Fibroblast of skin of back (primary cell): ENCODE measurements at regions not wholly inside any gene's neighbourhood (a gene's known extent, or its start where the extent isn't known, plus 50 kb on each side); places are given as distances from the start of the nearest gene placed in this dataset.
"Not testable (repeated sequence)": the region's sequence is repeated elsewhere in the genome, so short reads cannot be mapped to it uniquely, and the experiment has no call there.

Experiments
- DNase-seq: peaks from one replicate; pipeline ENCODE4 v3.0.0-alpha.2; 2013

DNA sequence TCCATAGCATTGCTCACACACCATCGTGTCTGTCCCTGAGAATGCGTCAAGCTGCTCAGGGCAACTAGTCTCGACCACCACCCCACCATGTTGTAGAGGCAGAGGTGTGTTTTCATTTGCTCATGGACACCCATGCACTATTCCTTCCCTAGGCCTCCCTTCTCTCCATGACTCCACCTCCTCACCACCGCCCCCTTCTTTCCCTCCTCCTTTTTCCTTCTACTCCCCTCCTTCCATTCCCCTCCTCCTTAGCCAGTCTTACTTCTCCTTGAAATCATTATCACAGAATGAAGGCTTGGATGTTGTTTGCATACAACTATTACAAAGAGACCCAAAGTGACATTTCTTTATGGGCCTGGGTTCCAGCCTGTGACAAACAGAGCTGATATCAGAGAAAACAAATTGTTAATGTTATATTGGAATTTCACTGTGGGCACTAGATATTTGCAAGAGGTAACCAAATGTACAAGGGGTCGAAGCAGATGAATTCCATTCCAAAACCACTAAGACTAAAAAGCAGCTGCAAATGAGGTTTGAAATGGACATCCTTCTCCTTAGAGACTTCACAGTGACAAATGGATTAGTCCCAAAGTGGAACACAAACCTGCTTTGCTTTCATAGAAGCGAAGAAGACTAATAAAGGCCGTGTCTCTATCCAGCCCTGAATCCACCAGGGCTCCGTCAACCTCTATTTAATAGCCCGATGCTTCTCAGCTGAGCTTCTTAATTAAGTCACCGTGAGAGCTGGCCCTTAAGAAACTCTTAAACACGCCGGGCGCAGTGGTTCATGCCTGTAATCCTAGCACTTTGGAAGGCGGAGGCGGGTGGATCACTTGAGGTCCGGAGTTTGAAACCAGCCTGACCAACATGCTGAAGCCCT lies 275.8 kb upstream of the SULF2 start:
- no peak for DNase-seq

- no peak for DNase-seq
These were observed 273.6 kb upstream of the SULF2 start for GRCh38 chr20:48058611-48059559.

DNA sequence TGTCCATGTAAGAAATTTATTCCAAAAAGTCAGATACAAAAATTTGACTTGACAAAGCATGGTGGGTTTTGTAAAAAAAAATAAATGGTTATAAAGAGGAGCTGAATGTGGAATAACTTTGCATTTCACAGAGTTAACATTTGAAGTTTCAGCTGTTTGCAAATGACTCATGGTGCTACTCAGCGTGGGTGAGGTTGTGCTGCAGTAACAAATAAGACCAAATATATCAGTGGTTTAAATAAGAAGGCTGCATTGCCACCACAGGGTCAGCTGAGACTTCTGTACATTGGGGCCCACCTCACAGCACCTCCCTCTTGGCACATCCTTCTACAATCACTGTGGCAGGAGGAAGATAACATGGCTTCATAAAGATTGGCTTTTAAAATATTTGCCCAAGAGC lies 272.5 kb upstream of the SULF2 start:
- DNase-seq, result no peak

GRCh38 chr20:48057251-48057650 lies 272.0 kb upstream of the SULF2 start:
- no peak for DNase-seq

DNA sequence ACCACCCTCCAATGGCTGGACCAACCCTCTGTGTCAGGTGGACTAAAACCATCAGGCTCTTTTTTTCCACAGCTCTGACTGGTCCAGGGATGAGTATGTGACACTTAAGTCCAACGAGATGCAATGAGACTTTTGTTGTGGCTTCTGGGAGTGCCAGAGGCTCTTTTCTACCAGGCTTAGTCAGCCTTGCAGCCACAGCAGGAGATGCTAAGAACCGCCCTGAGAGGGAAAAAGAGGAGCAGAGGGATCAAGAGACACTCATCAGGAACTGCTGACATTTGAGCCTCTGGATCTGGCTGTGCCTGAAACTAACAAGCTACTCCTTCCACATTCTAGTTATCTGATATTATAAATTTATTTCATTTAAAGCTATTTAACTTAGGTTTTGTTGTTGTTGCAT lies 270.9 kb upstream of the SULF2 start:
- DNase-seq, result peak; percentile 51

- DNase-seq, result no peak
These were observed 268.8 kb upstream of the SULF2 start for GRCh38 chr20:48054051-48054450.

- DNase-seq, result peak; percentile 50
These were observed 267.2 kb upstream of the SULF2 start for GRCh38 chr20:48052475-48052835.

GRCh38 chr20:48051794-48052474 lies 266.7 kb upstream of the SULF2 start:
- peak; percentile 90 for DNase-seq

DNA sequence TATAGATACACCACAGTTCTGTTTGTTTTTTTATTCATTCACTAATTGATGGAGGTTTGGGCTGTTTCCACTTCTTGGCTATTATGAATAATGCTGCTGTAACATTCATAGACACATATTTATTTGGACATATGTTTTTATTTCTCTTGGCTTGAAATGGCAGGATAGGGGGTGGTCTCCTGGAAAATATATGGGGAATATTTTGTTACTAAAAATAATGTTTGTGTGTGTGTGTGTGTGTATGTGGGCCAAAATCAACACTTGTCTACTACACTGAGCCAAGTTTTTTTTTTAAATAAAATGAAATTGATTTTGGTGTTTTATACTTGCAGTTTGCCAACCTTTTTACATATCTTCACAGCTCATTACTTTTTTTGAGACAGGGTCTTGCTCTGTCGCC lies 264.4 kb upstream of the SULF2 start:
- no peak for DNase-seq

GRCh38 chr20:48049171-48049570 lies 263.9 kb upstream of the SULF2 start:
- DNase-seq, result no peak

GRCh38 chr20:48047447-48047846 lies 262.2 kb upstream of the SULF2 start:
- DNase-seq, result no peak

DNA sequence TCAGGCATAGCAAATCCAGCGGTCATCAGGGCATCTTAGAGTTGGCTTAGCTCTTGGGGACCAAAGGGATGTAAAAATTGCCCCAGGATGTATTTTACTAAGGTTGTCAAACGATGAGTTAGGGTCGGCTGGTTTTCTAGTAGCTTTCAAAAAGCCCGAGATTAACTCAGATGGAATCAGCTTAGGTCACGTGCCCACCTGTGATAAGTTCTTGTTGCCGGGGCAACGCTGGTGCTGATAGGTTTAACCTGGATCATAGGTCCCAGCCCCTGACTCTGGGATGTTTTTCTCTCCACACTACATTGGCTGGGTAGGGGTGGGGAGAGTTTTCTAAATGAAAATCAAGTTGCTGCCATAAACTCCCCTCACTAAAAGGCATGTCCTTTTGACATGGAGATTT lies 257.3 kb upstream of the SULF2 start:
- no peak for DNase-seq

DNA sequence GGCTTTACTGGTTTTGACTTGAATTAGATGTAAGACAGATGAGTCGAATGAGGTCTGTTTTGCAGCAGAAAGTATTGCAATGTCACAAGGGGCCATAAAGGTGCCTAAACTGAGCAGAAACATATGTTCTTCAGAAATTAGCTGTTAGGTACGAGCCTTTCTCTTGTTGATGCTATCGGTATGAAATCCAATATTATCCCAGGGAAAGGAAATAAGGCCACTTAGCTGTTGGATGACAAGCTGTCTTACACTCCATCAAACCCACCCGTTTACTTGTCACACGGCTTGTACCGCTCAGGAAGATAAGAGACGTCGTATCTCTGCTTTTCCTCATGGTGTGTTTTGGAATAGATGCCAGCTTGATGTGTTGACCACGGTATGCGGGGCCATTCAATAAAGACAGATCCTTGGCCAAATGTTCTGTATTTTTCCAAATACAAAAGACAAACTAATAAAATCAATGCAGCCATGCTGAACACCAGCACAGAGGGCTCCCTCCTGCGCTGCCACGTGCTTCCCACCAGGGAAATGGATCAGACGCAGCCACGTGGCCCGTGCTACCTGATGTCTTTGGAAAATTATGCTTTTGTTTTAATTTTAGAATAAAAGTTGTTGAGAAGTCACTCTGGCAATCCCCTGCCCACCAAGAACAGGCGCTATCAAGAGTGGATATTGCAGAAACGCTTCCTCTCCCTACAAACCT lies 255.9 kb upstream of the SULF2 start:
- DNase-seq, result no peak

- no peak for DNase-seq
These were observed 255.2 kb upstream of the SULF2 start for GRCh38 chr20:48040491-48040890.

- no peak for DNase-seq
These were observed 254.8 kb upstream of the SULF2 start for GRCh38 chr20:48040051-48040450.

DNA sequence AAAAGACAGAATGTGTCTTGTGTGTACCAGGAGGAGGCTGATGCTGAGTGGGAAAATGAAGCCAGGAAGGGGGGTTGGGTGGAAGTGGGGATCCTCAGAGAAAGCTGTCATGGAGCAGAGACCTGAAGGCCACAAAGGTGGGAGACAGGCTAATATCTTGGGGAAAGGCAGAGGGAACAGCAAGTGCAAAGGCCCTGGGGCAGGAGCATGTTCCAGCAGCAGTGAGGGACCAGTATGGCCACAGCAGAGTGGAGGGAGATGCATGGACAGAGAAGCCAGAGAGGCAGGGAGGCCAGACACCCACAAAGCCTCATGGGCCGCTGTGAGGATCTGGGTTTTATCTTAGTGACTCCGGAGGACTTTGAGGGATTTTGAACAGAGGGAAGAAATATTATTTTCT lies 254.2 kb upstream of the SULF2 start:
- no peak for DNase-seq

DNA sequence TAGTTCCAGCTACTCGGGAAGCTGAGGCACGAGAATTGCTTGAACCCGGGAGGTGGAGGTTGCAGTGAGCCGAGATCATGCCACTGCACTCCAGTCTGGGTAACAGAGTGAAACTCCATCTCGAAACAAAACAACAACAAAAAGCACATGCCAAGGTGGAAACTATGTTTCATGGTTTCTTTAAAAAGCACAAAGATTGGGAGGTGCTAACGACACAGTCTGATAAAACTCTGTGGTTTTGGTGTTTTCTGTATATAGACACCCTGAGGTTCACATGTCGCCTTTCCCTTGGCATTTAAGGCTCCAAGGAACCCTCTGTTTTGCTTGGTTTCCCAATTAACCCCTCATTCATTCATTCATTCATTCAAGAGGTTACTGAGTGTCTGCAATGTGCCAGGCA lies 253.4 kb upstream of the SULF2 start:
- no peak for DNase-seq

GRCh38 chr20:48037798-48038197 lies 252.5 kb upstream of the SULF2 start:
- DNase-seq, result not testable (repeated sequence)

DNA sequence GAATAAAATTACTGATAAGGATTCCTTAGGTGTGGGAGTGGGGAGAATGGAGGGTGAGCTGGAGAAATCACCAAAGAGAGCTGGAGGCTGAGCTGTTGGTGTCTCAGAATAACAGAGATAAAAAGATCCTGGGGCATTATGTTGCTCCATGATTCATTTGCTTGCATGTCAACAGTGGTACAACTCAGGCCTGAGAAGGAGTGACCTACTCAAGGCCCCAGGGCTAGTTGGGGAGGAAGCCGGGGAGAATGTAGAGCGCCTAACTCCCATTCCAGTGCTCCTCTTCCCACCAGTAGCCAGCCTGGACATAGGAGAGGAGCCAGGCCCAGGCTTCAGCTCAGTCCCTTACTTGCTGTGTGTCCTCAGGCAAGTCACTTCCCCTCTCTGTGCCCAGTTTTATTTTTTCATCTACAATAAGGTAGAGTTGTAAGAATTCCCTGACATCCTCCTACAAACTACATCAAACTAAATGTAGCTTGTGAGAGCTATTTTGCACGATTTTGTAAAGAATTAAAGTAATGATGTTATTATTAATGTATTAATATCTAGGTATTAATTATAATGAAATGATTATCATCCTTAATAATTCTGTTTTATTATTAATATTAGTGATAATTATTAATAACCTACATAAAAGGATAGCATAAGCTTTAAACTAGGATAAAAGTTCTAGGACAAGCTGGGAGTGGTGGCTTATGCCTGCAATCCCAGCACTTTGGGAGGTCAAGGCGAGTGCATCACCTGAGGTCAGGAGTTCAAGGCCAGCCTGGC lies 250.9 kb upstream of the SULF2 start:
- no peak for DNase-seq

DNA sequence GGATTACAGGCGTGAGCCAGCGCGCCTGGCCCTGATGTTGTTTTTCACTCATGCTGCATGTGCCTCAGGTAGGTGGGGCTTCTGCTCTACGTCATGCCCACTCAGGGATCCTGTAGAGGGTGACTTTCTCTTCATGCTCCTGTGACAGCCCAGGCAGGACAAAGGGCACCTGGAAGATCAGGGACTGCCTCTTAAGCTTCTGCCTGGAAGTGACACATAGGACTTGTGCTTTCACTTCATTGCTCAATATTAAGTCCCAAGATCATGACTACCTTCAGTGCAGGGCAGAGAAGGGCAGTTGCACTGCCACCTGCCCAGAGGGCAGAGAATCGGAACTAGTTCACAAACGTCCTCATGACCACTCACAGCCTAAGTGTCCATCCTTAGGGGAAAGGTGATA lies 249.5 kb upstream of the SULF2 start:
- no peak for DNase-seq

DNA sequence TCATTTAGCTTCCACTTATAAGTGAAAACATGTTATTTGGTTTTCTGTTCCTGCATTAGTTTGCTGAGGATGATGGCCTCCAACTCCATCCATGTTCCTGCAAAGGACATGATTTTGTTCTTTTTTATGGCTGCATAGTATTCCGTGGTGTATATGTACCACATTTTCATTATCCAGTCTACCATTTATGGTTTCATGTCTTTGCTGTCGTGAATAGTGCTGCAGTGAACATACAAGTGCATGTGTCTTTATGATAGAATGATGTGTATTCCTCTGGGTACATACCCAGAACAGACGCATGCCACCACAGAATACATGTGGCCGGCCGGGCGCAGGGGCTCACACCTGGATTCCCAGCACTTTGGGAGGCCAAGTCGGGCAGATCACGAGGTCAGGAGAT lies 247.7 kb upstream of the SULF2 start:
- DNase-seq, result not testable (repeated sequence)

DNA sequence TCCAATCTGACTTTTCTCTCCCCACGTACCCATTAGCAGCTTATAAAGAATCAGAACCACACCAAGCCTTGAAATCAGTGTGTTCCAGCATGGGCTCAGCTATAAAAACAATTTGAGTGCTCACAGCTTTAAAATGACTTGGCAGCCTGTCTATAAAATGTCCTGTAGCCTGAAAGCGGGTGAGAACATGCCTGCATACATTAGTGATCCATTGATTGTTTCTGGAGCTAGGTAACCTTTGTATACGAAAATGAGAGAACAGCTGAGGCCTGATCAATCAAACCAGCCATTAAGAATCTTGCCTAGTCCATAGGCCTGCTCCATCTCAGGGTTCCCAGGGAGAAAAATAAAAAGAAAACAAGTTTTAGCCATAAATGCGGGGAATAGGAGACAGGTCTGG lies 245.8 kb upstream of the SULF2 start:
- no peak for DNase-seq
